Colonic mucosa (tissue), 4 donors: ENCODE measurements at regions not wholly inside any gene's neighbourhood (a gene's known extent, or its start where the extent isn't known, plus 50 kb on each side); places are given as distances from the start of the nearest gene placed in this dataset.
A peak's percentile ranks its signal among the peaks of the same experiment; 100 is the strongest.

ENCODE experiments used
- DNase-seq: peaks from one replicate; pipeline ENCODE4 v3.0.0-alpha.2; 2020
- H3K27ac ChIP-seq: fragments of 200-600 bp; one replicate; pipeline ENCODE4 v1.8.0; 2021
- H3K27me3 ChIP-seq: fragments of 200-600 bp; one replicate; pipeline ENCODE4 v1.8.0; 2021
- H3K36me3 ChIP-seq: fragments of 200-600 bp; one replicate; pipeline ENCODE4 v1.8.0; 2021
- H3K4me1 ChIP-seq: fragments of 200-600 bp; one replicate; pipeline ENCODE4 v1.8.0; 2021; ENCODE audit warnings: mild to moderate bottlenecking
- H3K4me3 ChIP-seq: fragments of 200-600 bp; one replicate; pipeline ENCODE4 v1.8.0; 2021
- H3K9ac ChIP-seq, 2 donors: one replicate each; pipeline ENCODE4 v1.7.0; 2013; ENCODE audit warnings: control low read depth in 2 of 2, low read depth in 2 of 2, low read length in 2 of 2
- H3K9me3 ChIP-seq: fragments of 200-600 bp; one replicate; pipeline ENCODE4 v1.8.0; 2021
- intact Hi-C: fragments of 100-400 bp; cut with DNase I; formaldehyde crosslinking; loops from one replicate; pipeline ENCODE4 v1.14.1; 2022
- TF ChIP-seq, protein P1 (sequence below): fragments of 200-600 bp; IDR thresholded peaks from one replicate; pipeline ENCODE4 v1.8.0; 2022; ENCODE audit warnings: antibody characterized with exemption, mild to moderate bottlenecking
- donor health status: healthy.
- donor health status: DM: no; HTN: no; CAD: no.
- donor health status: DM: no; HTN: no; CAD: no.

- Histone ChIP-seq H3K4me3 (no peak overlapping the region), H3K36me3 (no peaks in the 10 kb centered on the region), H3K27ac (no peak overlapping the region), H3K9ac (no peak overlapping the region), H3K27me3 (no peaks in the 10 kb centered on the region), H3K4me1 (no peaks in the 10 kb centered on the region), H3K9me3 (no peaks in the 10 kb centered on the region)
- no peak for DNase-seq
- TF ChIP-seq, protein P1, sequence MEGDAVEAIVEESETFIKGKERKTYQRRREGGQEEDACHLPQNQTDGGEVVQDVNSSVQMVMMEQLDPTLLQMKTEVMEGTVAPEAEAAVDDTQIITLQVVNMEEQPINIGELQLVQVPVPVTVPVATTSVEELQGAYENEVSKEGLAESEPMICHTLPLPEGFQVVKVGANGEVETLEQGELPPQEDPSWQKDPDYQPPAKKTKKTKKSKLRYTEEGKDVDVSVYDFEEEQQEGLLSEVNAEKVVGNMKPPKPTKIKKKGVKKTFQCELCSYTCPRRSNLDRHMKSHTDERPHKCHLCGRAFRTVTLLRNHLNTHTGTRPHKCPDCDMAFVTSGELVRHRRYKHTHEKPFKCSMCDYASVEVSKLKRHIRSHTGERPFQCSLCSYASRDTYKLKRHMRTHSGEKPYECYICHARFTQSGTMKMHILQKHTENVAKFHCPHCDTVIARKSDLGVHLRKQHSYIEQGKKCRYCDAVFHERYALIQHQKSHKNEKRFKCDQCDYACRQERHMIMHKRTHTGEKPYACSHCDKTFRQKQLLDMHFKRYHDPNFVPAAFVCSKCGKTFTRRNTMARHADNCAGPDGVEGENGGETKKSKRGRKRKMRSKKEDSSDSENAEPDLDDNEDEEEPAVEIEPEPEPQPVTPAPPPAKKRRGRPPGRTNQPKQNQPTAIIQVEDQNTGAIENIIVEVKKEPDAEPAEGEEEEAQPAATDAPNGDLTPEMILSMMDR = no peak
- intact Hi-C loops = no loop called here
Measured at GRCh38 chr13:105914291-105915036, 621.0 kb downstream of the EFNB2 start.

GRCh38 chr13:105908586-105908985, 626.9 kb downstream of the EFNB2 start:
- no peak overlapping the region for H3K4me3 ChIP-seq
- intact Hi-C loops = no loop called here
- H3K9ac ChIP-seq = no peak overlapping the region
- no peaks in the 10 kb centered on the region for H3K9me3 ChIP-seq
- no peaks in the 10 kb centered on the region for H3K27me3 ChIP-seq
- DNase-seq = no peak
- H3K27ac ChIP-seq = no peak overlapping the region
- H3K36me3 ChIP-seq = no peaks in the 10 kb centered on the region
- TF ChIP-seq, protein P1 = no peak
- H3K4me1 ChIP-seq = no peaks in the 10 kb centered on the region

DNA sequence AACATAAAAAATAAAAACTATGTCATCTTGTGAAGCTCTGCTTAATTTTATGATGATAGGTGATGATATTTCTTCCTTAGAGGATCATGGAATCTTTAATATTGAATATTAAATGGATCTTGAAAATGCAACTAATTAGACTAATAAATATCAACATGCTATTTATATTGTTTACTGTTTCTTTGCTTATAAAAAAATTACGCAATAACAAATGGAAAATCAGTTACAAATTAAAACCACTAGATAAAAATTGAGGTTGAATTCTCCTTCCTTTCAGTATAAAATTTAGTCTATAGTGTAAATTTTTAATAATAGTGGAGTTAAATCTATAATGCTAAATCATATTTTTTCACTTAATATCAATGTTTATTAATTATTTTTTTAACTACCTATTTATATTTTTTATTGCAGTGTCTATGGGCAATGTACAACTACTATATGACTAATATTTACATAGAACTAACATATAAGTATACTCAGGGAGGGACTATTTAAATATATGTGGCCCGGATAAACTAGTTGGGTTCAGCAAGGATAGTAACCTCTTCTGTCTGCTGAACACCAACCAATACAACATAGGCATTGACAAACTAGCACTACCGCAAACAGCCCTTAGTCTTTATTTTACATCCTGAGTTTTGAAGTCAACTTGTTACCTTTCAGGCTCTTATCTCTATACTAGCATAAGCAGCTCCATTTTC, 628.0 kb downstream of the EFNB2 start:
- Histone ChIP-seq H3K27ac (no peak overlapping the region), H3K36me3 (no peaks in the 10 kb centered on the region), H3K9ac (no peak overlapping the region), H3K9me3 (no peaks in the 10 kb centered on the region), H3K4me1 (no peaks in the 10 kb centered on the region), H3K27me3 (no peaks in the 10 kb centered on the region), H3K4me3 (no peak overlapping the region)
- intact Hi-C loops = no loop called here
- no peak for DNase-seq
- TF ChIP-seq, protein P1 = no peak

DNA sequence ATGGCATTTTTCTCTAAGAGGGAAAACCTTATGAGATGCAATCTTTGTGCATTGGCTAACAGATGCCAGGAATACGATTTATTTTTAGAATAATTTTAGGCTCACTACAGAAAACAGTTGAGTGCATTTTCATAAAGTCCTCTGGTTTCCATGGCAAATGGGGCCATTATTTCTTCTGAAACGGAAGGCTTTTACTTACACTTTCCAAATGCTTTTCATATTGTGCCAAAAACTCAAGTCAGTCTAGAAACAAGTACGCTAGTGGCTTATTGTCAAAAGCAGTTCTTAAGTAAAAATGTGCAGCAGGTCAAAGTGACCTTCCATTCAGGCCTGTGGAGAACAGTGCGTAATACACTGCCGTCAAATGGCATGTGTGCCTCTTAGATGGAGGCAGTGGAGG, 628.7 kb downstream of the EFNB2 start:
- Histone ChIP-seq H3K36me3 (no peaks in the 10 kb centered on the region), H3K9me3 (no peaks in the 10 kb centered on the region), H3K4me1 (no peaks in the 10 kb centered on the region), H3K27me3 (no peaks in the 10 kb centered on the region), H3K9ac (no peak overlapping the region), H3K4me3 (no peak overlapping the region), H3K27ac (no peak overlapping the region)
- intact Hi-C loops = no loop called here
- DNase-seq = no peak
- TF ChIP-seq, protein P1 = no peak

GRCh38 chr13:105904034-105904742, 631.3 kb downstream of the EFNB2 start:
- no peaks in the 10 kb centered on the region for H3K4me1 ChIP-seq
- no peaks in the 10 kb centered on the region for H3K36me3 ChIP-seq
- intact Hi-C loops = no loop called here
- H3K27ac ChIP-seq = peak overlapping the region; percentile 15
- peak; percentile 51 for DNase-seq
- TF ChIP-seq, protein P1 = no peak
- H3K9ac ChIP-seq = no peak overlapping the region
- no peak overlapping the region for H3K4me3 ChIP-seq
- H3K9me3 ChIP-seq = no peaks in the 10 kb centered on the region
- no peaks in the 10 kb centered on the region for H3K27me3 ChIP-seq
